Liver (tissue), 3 donors: ENCODE measurements at regions not wholly inside any gene's neighbourhood (a gene's known extent, or its start where the extent isn't known, plus 50 kb on each side); places are given as distances from the start of the nearest gene placed in this dataset.

ENCODE experiments used
- CTCF ChIP-seq: fragments of 150-350 bp; IDR thresholded peaks from 2 replicates; pipeline ENCODE4 v1.5.1; 2017; ENCODE audit warnings: improper control_type of control experiment, low read depth, low read length; ENCODE audit not compliant: missing input control
- GABPA ChIP-seq, 2 donors: IDR thresholded peaks in 1 of 2; conservative IDR thresholded peaks in 1 of 2; 2 replicates each; pipeline ENCODE4 v1.6.1; 2016; ENCODE audit warnings: antibody characterized with exemption in 2 of 2, mild to moderate bottlenecking in 1 of 2, moderate library complexity in 1 of 2
- NR2F2 ChIP-seq: IDR thresholded peaks from 2 replicates; pipeline ENCODE4 v1.6.1; 2016; ENCODE audit warnings: antibody characterized with exemption
- REST ChIP-seq: IDR thresholded peaks from 2 replicates; pipeline ENCODE4 v1.6.1; 2016; ENCODE audit warnings: antibody characterized with exemption, mild to moderate bottlenecking
- SP1 ChIP-seq: IDR thresholded peaks from 2 replicates; pipeline ENCODE4 v1.6.1; 2018; ENCODE audit warnings: antibody characterized with exemption, mild to moderate bottlenecking
- TAF1 ChIP-seq: conservative IDR thresholded peaks from 2 replicates; pipeline ENCODE4 v1.6.1; 2016; ENCODE audit warnings: antibody characterized with exemption, mild to moderate bottlenecking
- YY1 ChIP-seq: IDR thresholded peaks from 2 replicates; pipeline ENCODE4 v1.6.1; 2016; ENCODE audit warnings: antibody characterized with exemption, mild to moderate bottlenecking
- donor health status: healthy.
- donor health status: healthy.

- no peak for TF ChIP-seq REST
- TF ChIP-seq YY1 = no peak
- TF ChIP-seq SP1 = no peak
- no peak for TF ChIP-seq CTCF
- TF ChIP-seq GABPA (IDR thresholded peaks at IDR 0.05 in 1 of 2, conservative IDR thresholded peaks at IDR 0.05 in 1 of 2) = no peak
- no peak for TF ChIP-seq TAF1
- TF ChIP-seq NR2F2 = no peak
Measured at GRCh38 chr2:145116056-145116455, 596.1 kb upstream of the ZEB2 start.
